SK-N-SH (cell line): ENCODE measurements at regions not wholly inside any gene's neighbourhood (a gene's known extent, or its start where the extent isn't known, plus 50 kb on each side); places are given as distances from the start of the nearest gene placed in this dataset.

ENCODE experiments used
- CTCF ChIA-PET: fragments of 300-600, 350-600 bp; formaldehyde crosslinking; extraction: SDS; loops from one replicate; lab custom pipeline; 2021; lab: Yijun Ruan, JAX
- POLR2A ChIA-PET: fragments of 350-600 bp; sonication (Branson Sonifier 250); formaldehyde crosslinking; extraction: SDS; loops from one replicate; lab custom pipeline; 2020; ENCODE audit warnings: antibody characterized with exemption, inconsistent platforms; lab: Yijun Ruan, JAX
- DNase-seq: peaks from one replicate; pipeline ENCODE4 v3.0.0; 2012
- H2AFZ ChIP-seq: fragments of 200-600 bp; sonication (generic); 2 replicates; pipeline ENCODE4 v1.8.1; 2016; ENCODE audit warnings: antibody characterized with exemption, mild to moderate bottlenecking, low read depth
- H3F3A ChIP-seq: fragments of 200-600 bp; sonication (generic); replicated peaks from 2 replicates; pipeline ENCODE3; 2016; ENCODE audit warnings: antibody characterized with exemption, mild to moderate bottlenecking; ENCODE audit not compliant: insufficient read depth
- H3K27ac ChIP-seq, 2 experiments: fragments of 200-500 bp in 1 of 2; fragments of 200-600 bp in 1 of 2; sonication (Bioruptor generic) in 1 of 2; sonication (generic), shearing (Covaris generic) in 1 of 2; 2 replicates each; pipeline versions ENCODE4 v1.5.1 to v1.6.1; 2014 to 2016; ENCODE audit warnings: low read depth in 2 of 2, inconsistent platforms in 1 of 2, low read length in 1 of 2, mild to moderate bottlenecking in 1 of 2, mixed read lengths in 1 of 2
- H3K27me3 ChIP-seq: fragments of 200-600 bp; sonication (generic), shearing (Covaris generic); 2 replicates; pipeline ENCODE4 v1.6.1; 2016; ENCODE audit warnings: mixed run types; ENCODE audit not compliant: insufficient read depth
- H3K36me3 ChIP-seq, 2 experiments: fragments of 200-500 bp in 1 of 2; fragments of 200-600 bp in 1 of 2; sonication (Bioruptor generic) in 1 of 2; sonication (generic) in 1 of 2; replicated peaks in 1 of 2; 2 replicates each; pipeline versions ENCODE3 to v1.5.1; 2014 to 2016; ENCODE audit warnings: low read length in 1 of 2, mild to moderate bottlenecking in 1 of 2; ENCODE audit not compliant: insufficient read depth in 2 of 2, control insufficient read depth in 1 of 2
- H3K4me1 ChIP-seq, 2 experiments: fragments of 200-500 bp in 1 of 2; fragments of 200-600 bp in 1 of 2; sonication (Bioruptor generic) in 1 of 2; sonication (generic), shearing (Covaris generic) in 1 of 2; 2 replicates each; pipeline versions ENCODE4 v1.5.1 to v1.6.1; 2014 to 2016; ENCODE audit warnings: low read depth in 1 of 2, low read length in 1 of 2, mixed run types in 1 of 2; ENCODE audit not compliant: insufficient read depth in 2 of 2, control insufficient read depth in 1 of 2
- H3K4me2 ChIP-seq: fragments of 200-600 bp; sonication (generic), shearing (Covaris generic); 2 replicates; pipeline ENCODE4 v1.6.1; 2017; ENCODE audit warnings: mixed run types
- H3K4me3 ChIP-seq, 2 experiments: fragments of 200-500 bp in 1 of 2; fragments of 200-600 bp in 1 of 2; sonication (Bioruptor generic) in 1 of 2; sonication (generic), shearing (Covaris generic) in 1 of 2; 2 replicates each; pipeline versions ENCODE4 v1.5.1 to v1.8.1; 2014 to 2016; ENCODE audit warnings: low read depth in 2 of 2, inconsistent platforms in 1 of 2, low read length in 1 of 2, mild to moderate bottlenecking in 1 of 2, mixed read lengths in 1 of 2, moderate library complexity in 1 of 2
- H3K79me2 ChIP-seq: fragments of 200-600 bp; sonication (generic); 2 replicates; pipeline ENCODE4 v1.8.1; 2017; ENCODE audit warnings: mild to moderate bottlenecking; ENCODE audit not compliant: insufficient read depth
- H3K9ac ChIP-seq: fragments of 200-600 bp; sonication (generic); 2 replicates; pipeline ENCODE4 v1.6.1; 2017; ENCODE audit warnings: mixed run types
- H3K9me2 ChIP-seq: fragments of 200-600 bp; sonication (generic); 2 replicates; pipeline ENCODE4 v1.6.1; 2017; ENCODE audit warnings: mixed run types
- H3K9me3 ChIP-seq: fragments of 200-600 bp; sonication (generic); 2 replicates; pipeline ENCODE4 v1.6.1; 2017; ENCODE audit warnings: mixed run types, mild to moderate bottlenecking, moderate library complexity
- H4K20me1 ChIP-seq: fragments of 200-600 bp; sonication (generic); 2 replicates; pipeline ENCODE4 v1.6.1; 2017; ENCODE audit warnings: mild to moderate bottlenecking, mixed run types; ENCODE audit not compliant: insufficient read depth
- EP300 ChIP-seq, 2 experiments: IDR thresholded peaks; 2 replicates each; pipeline versions ENCODE4 v1.4.0 to v1.6.1; 2012; ENCODE audit warnings: borderline replicate concordance in 1 of 2, low read depth in 1 of 2, low read length in 1 of 2
- EZH2phosphoT487 ChIP-seq: fragments of 200-600 bp; sonication (generic); IDR thresholded peaks from 2 replicates; pipeline ENCODE4 v1.6.1; 2017; ENCODE audit warnings: low read depth, mixed run types, mild to moderate bottlenecking, antibody characterized with exemption, moderate library complexity, borderline replicate concordance
- FOSL2 ChIP-seq: IDR thresholded peaks from 2 replicates; pipeline ENCODE4 v1.4.0; 2012; ENCODE audit warnings: low read depth, mild to moderate bottlenecking, moderate library complexity, borderline replicate concordance
- FOXJ3 ChIP-seq: sonication (generic); formaldehyde crosslinking; IDR thresholded peaks from 2 replicates; pipeline ENCODE4 v1.5.1; 2020; ENCODE audit warnings: mild to moderate bottlenecking, missing genetic modification reagents
- FOXM1 ChIP-seq: IDR thresholded peaks from 2 replicates; pipeline ENCODE4 v1.4.0; 2012; ENCODE audit warnings: low read depth, mild to moderate bottlenecking
- GABPA ChIP-seq: IDR thresholded peaks from 2 replicates; pipeline ENCODE4 v1.4.0; 2012; ENCODE audit warnings: low read depth, mild to moderate bottlenecking
- JUND ChIP-seq: IDR thresholded peaks from 2 replicates; pipeline ENCODE4 v1.4.0; 2012
- RAD21 ChIP-seq: IDR thresholded peaks from 2 replicates; pipeline ENCODE4 v1.6.1; 2012; ENCODE audit warnings: mild to moderate bottlenecking, low read length
- RCOR1 ChIP-seq: fragments of 150-350 bp; IDR thresholded peaks from 2 replicates; pipeline ENCODE4 v1.6.1; 2017; ENCODE audit warnings: antibody characterized with exemption, low read length
- RFX5 ChIP-seq: IDR thresholded peaks from 2 replicates; pipeline ENCODE4 v1.6.1; 2012; ENCODE audit warnings: mild to moderate bottlenecking, improper control_type of control experiment, low read length
- RXRA ChIP-seq: IDR thresholded peaks from 2 replicates; pipeline ENCODE4 v1.4.0; 2012; ENCODE audit warnings: low read depth, mild to moderate bottlenecking, borderline replicate concordance
- SIN3A ChIP-seq: IDR thresholded peaks from 2 replicates; pipeline ENCODE4 v1.6.1; 2012; ENCODE audit warnings: low read depth, mild to moderate bottlenecking, low read length, moderate library complexity, borderline replicate concordance
- TAF1 ChIP-seq: IDR thresholded peaks from 2 replicates; pipeline ENCODE4 v1.6.1; 2012; ENCODE audit warnings: low read depth, mild to moderate bottlenecking, low read length, moderate library complexity, borderline replicate concordance
- TCF12 ChIP-seq: IDR thresholded peaks from 2 replicates; pipeline ENCODE4 v1.4.0; 2012
- WGBS: methylation state at CpG from one replicate; pipeline ENCODE4 v1.1.6; 2017; ENCODE audit warnings: low lambda C conversion rate; 5-methylcytosine and 5-hydroxymethylcytosine counted together
- TF ChIP-seq, protein P1 (sequence below): IDR thresholded peaks from 2 replicates; pipeline ENCODE4 v1.4.0; 2012; ENCODE audit warnings: low read depth, borderline replicate concordance
- TF ChIP-seq, protein P2 (sequence below): IDR thresholded peaks from 2 replicates; pipeline ENCODE4 v1.4.0; 2012; ENCODE audit warnings: low read depth
- TF ChIP-seq, protein P3 (sequence below): IDR thresholded peaks from 2 replicates; pipeline ENCODE4; 2012

GRCh38 chr5:86896916-86897315, 279.2 kb downstream of the COX7C start:
- no peaks in the 10 kb centered on the region for H3F3A ChIP-seq
- H3K27me3 ChIP-seq = no peaks in the 10 kb centered on the region
- no peak overlapping the region for H3K9ac ChIP-seq
- ChIA-PET CTCF (no interaction called here), POLR2A (no interaction called here)
- no peak overlapping the region for H3K4me2 ChIP-seq
- H3K9me3 ChIP-seq = no peaks in the 10 kb centered on the region
- H3K27ac ChIP-seq = no peak overlapping the region
- no peaks in the 10 kb centered on the region for H3K4me1 ChIP-seq
- no peaks in the 10 kb centered on the region for H3K9me2 ChIP-seq
- H3K36me3 ChIP-seq = no peaks in the 10 kb centered on the region
- H2AFZ ChIP-seq = no peak overlapping the region
- no peak for DNase-seq
- TF ChIP-seq FOSL2 (no peak), RCOR1 (no peak), TCF12 (no peak), EP300 (IDR thresholded peaks at IDR 0.05; ENCODE audit: borderline replicate concordance in 1 of 2, low read depth in 1 of 2, low read length in 1 of 2) (no peak), GABPA (no peak), TAF1 (no peak)
- TF ChIP-seq, protein P1, sequence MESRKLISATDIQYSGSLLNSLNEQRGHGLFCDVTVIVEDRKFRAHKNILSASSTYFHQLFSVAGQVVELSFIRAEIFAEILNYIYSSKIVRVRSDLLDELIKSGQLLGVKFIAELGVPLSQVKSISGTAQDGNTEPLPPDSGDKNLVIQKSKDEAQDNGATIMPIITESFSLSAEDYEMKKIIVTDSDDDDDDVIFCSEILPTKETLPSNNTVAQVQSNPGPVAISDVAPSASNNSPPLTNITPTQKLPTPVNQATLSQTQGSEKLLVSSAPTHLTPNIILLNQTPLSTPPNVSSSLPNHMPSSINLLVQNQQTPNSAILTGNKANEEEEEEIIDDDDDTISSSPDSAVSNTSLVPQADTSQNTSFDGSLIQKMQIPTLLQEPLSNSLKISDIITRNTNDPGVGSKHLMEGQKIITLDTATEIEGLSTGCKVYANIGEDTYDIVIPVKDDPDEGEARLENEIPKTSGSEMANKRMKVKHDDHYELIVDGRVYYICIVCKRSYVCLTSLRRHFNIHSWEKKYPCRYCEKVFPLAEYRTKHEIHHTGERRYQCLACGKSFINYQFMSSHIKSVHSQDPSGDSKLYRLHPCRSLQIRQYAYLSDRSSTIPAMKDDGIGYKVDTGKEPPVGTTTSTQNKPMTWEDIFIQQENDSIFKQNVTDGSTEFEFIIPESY = no peak
- TF ChIP-seq, protein P2, sequence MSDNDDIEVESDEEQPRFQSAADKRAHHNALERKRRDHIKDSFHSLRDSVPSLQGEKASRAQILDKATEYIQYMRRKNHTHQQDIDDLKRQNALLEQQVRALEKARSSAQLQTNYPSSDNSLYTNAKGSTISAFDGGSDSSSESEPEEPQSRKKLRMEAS = no peak
- TF ChIP-seq, all 33 proteins: peak for 0
- no peaks in the 10 kb centered on the region for H4K20me1 ChIP-seq
- WGBS = 5% methylated on average over 1 of the region's 1 CpG
- no peaks in the 10 kb centered on the region for H3K79me2 ChIP-seq
- no peak overlapping the region for H3K4me3 ChIP-seq

DNA sequence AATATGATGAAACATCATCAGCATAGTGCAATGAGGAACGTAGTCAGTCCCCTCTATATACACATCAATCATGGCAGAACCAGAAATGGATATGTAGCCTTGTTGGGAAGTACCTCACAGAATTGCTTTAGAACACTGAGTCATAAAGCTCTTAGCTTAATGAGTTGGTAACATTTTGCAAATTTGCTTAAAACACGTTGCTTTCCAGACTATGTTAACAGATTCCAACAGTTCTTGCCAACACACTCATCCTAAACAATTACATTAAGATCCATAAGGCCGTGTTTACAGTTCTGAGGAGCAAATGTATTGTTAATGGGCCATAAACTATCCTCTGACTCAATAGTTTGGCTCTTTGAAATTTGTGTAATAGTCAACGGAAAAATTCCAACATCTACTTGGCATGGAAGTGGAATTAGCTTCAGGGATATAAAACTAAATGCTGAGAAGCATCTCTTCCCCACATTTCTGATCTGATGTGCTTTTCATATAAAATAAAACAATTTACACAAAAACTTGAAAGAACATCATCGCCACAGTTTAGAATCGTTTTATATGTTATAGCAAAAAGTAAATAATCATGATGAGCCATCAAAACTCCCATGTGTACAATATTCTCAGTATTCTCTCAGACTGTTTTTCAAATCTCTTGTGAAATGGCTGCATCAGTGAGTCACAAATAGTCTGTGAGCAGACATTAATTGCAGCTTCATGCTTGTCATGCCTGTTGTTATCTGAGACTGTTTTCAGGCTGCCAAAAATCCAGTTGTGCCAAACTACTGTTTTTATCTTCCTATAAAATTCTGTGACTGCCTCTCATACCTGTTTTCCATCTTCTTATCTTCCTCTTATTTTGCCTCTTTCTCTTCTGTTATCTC, 291.9 kb downstream of the COX7C start:
- Histone ChIP-seq H3K4me1 (no peaks in the 10 kb centered on the region), H3K9me2 (no peaks in the 10 kb centered on the region), H3K4me2 (no peak overlapping the region), H3F3A (no peaks in the 10 kb centered on the region), H3K79me2 (no peaks in the 10 kb centered on the region), H3K27ac (no peak overlapping the region), H3K4me3 (no peak overlapping the region), H3K9me3 (no peaks in the 10 kb centered on the region), H4K20me1 (no peaks in the 10 kb centered on the region), H3K27me3 (no peaks in the 10 kb centered on the region), H2AFZ (no peak overlapping the region), H3K9ac (no peak overlapping the region), H3K36me3 (no peaks in the 10 kb centered on the region)
- ChIA-PET CTCF (interaction anchor here (0.7 kb wide), 1 partner anchor 102 kb away, joined by 3 read pairs; no protein-coding TSS in a partner anchor), POLR2A (no interaction called here)
- no peak for DNase-seq
- TF ChIP-seq RCOR1 (no peak), FOXJ3 (no peak), RAD21 (no peak), RXRA (no peak), JUND (no peak), RFX5 (no peak), FOXM1 (no peak), TAF1 (no peak), GABPA (no peak), SIN3A (no peak), TCF12 (no peak), EZH2phosphoT487 (no peak), EP300 (IDR thresholded peaks at IDR 0.05; ENCODE audit: borderline replicate concordance in 1 of 2, low read depth in 1 of 2, low read length in 1 of 2) (no peak)
- TF ChIP-seq, protein P3, sequence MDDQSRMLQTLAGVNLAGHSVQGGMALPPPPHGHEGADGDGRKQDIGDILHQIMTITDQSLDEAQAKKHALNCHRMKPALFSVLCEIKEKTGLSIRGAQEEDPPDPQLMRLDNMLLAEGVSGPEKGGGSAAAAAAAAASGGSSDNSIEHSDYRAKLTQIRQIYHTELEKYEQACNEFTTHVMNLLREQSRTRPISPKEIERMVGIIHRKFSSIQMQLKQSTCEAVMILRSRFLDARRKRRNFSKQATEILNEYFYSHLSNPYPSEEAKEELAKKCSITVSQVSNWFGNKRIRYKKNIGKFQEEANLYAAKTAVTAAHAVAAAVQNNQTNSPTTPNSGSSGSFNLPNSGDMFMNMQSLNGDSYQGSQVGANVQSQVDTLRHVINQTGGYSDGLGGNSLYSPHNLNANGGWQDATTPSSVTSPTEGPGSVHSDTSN = no peak
- WGBS = 6% methylated on average over 6 of the region's 6 CpGs
